HEK293 (cell line): ENCODE measurements at regions not wholly inside any gene's neighbourhood (a gene's known extent, or its start where the extent isn't known, plus 50 kb on each side); places are given as distances from the start of the nearest gene placed in this dataset.

Experiments used
- KLF1 ChIP-seq: fragments of 450-650 bp; formaldehyde crosslinking; IDR thresholded peaks from 2 replicates; pipeline ENCODE4 v1.5.1; 2016; ENCODE audit warnings: missing biosample characterization, missing genetic modification characterization
- SP7 ChIP-seq: fragments of 450-650 bp; formaldehyde crosslinking; IDR thresholded peaks from 2 replicates; pipeline ENCODE4 v1.5.1; 2016; ENCODE audit warnings: missing biosample characterization, missing genetic modification characterization
- ZBTB21 ChIP-seq: fragments of 450-650 bp; formaldehyde crosslinking; IDR thresholded peaks from 2 replicates; pipeline ENCODE4 v1.5.1; 2017; ENCODE audit warnings: missing biosample characterization, missing genetic modification characterization
- ZNF174 ChIP-seq: fragments of 450-650 bp; formaldehyde crosslinking; IDR thresholded peaks from 2 replicates; pipeline ENCODE4 v1.5.0; 2017; ENCODE audit warnings: missing biosample characterization, mild to moderate bottlenecking, missing genetic modification characterization
- ZNF501 ChIP-seq: fragments of 450-650 bp; formaldehyde crosslinking; IDR thresholded peaks from 2 replicates; pipeline ENCODE4 v1.5.1; 2016; ENCODE audit warnings: missing biosample characterization, missing genetic modification characterization
- ZNF530 ChIP-seq: fragments of 450-650 bp; formaldehyde crosslinking; IDR thresholded peaks from 2 replicates; pipeline ENCODE4 v1.5.1; 2016; ENCODE audit warnings: low read depth, missing biosample characterization, missing genetic modification characterization
- ZNF549 ChIP-seq: fragments of 450-650 bp; IDR thresholded peaks from 2 replicates; pipeline ENCODE4 v1.5.1; 2018; ENCODE audit warnings: missing biosample characterization, missing genetic modification characterization, mild to moderate bottlenecking, inconsistent platforms, moderate library complexity
- TF ChIP-seq, protein P1 (sequence below): fragments of 450-650 bp; formaldehyde crosslinking; IDR thresholded peaks from 2 replicates; pipeline ENCODE4 v1.5.1; 2016; ENCODE audit warnings: missing biosample characterization, missing genetic modification characterization

DNA sequence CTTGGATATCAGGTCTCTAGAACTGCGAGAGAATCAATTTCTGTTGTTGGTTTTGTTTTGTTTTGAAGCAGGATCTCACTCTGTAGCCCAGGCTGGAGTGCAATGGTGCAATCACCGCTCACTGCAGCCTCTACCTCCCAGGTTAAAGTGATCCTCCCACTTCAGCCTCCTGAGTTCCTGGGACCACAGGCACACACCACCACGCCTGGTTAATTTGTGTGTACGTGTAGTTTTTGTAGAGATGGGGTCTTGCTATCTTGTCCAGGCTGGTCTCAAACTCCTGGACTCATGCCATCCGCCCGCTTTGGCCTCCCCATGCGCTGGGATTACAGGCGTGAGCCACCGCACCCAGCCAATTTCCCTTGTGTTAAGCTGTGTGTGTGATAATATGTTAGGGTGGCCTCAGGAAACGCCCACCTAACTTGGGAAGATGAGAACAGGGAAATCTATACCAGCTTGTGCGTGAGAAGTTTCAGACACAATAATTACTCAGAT is 109.6 kb downstream of the SIK1 start:
- TF ChIP-seq, protein P1, sequence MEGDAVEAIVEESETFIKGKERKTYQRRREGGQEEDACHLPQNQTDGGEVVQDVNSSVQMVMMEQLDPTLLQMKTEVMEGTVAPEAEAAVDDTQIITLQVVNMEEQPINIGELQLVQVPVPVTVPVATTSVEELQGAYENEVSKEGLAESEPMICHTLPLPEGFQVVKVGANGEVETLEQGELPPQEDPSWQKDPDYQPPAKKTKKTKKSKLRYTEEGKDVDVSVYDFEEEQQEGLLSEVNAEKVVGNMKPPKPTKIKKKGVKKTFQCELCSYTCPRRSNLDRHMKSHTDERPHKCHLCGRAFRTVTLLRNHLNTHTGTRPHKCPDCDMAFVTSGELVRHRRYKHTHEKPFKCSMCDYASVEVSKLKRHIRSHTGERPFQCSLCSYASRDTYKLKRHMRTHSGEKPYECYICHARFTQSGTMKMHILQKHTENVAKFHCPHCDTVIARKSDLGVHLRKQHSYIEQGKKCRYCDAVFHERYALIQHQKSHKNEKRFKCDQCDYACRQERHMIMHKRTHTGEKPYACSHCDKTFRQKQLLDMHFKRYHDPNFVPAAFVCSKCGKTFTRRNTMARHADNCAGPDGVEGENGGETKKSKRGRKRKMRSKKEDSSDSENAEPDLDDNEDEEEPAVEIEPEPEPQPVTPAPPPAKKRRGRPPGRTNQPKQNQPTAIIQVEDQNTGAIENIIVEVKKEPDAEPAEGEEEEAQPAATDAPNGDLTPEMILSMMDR: no peak
- TF ChIP-seq ZNF501 (tag by site-specific recombination): no peak
- no peak for TF ChIP-seq KLF1 (tag by site-specific recombination)
- TF ChIP-seq ZBTB21: no peak
- no peak for TF ChIP-seq ZNF174 (tag by site-specific recombination)
- TF ChIP-seq SP7 (tag by site-specific recombination): no peak
- no peak for TF ChIP-seq ZNF530
- TF ChIP-seq ZNF549 (tag by site-specific recombination): no peak
